Neural progenitor cell (in vitro differentiated cells): ENCODE measurements at regions not wholly inside any gene's neighbourhood (a gene's known extent, or its start where the extent isn't known, plus 50 kb on each side); places are given as distances from the start of the nearest gene placed in this dataset.

ENCODE experiments used
- CTCF ChIP-seq: fragments of 200-600 bp; sonication (generic); IDR thresholded peaks from 2 replicates; pipeline ENCODE4 v1.5.1; 2017; ENCODE audit warnings: antibody characterized with exemption, mild to moderate bottlenecking
- EZH2 ChIP-seq: fragments of 200-600 bp; sonication (generic); IDR thresholded peaks from 2 replicates; pipeline ENCODE4 v1.6.1; 2017; ENCODE audit warnings: antibody characterized with exemption, mild to moderate bottlenecking, moderate library complexity

DNA sequence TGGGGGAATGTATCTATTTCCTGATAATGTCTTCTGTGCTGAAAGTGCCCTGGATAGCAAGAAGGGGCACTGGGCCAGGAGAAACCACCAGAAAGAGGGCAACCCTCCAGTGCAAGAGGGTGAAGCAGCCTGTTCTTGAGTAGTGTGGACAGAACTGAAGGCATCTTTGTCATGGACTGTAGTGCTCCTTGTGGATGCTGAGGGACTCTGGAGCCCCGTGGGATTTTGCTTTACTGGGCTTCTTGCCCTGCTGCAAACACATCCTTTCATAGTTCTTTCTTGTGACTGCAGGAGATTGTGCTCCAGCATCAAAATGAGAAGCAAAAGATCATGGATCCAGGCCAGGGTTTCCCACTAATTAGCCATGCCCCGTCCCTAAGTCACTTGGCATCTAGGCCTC is 300.6 kb downstream of the ZNF326 start:
- TF ChIP-seq CTCF (no peak), EZH2 (no peak)
